Fibroblast of lung (primary cell): ENCODE measurements at regions not wholly inside any gene's neighbourhood (a gene's known extent, or its start where the extent isn't known, plus 50 kb on each side); places are given as distances from the start of the nearest gene placed in this dataset.

Source experiments
- EZH2 ChIP-seq: IDR thresholded peaks from 2 replicates; pipeline ENCODE4 v1.5.1; 2012; ENCODE audit warnings: low read length, control low read depth, mild to moderate bottlenecking; ENCODE audit errors: missing control alignments
- TF ChIP-seq, protein P1 (sequence below), 2 donors: IDR thresholded peaks in 1 of 2; conservative IDR thresholded peaks in 1 of 2; 1 replicate in 1 of 2; 2 replicates in 1 of 2; pipeline ENCODE4 v1.5.1; 2011 to 2012; ENCODE audit warnings: low read length in 2 of 2, control low read depth in 1 of 2, inconsistent platforms in 1 of 2, low read depth in 1 of 2, mild to moderate bottlenecking in 1 of 2

DNA sequence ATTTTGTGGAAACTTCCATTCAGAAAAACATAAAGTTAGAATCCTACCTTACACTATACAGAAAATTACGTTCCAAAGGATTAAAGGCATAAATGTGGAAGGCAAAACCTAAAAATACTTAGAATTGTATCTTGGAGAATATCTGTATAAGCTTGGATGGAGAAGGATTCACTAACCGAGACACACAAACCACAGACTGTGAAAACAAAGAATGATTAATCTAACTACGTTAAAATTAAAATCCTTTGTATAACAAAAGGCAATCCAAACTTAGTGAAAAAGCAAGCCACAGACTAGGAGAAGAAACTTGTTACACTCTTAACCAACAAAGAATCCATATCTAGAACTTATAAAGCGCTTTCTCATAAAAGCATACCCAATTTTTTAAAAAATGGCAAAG is 678.8 kb downstream of the INHBA start:
- TF ChIP-seq, protein P1, sequence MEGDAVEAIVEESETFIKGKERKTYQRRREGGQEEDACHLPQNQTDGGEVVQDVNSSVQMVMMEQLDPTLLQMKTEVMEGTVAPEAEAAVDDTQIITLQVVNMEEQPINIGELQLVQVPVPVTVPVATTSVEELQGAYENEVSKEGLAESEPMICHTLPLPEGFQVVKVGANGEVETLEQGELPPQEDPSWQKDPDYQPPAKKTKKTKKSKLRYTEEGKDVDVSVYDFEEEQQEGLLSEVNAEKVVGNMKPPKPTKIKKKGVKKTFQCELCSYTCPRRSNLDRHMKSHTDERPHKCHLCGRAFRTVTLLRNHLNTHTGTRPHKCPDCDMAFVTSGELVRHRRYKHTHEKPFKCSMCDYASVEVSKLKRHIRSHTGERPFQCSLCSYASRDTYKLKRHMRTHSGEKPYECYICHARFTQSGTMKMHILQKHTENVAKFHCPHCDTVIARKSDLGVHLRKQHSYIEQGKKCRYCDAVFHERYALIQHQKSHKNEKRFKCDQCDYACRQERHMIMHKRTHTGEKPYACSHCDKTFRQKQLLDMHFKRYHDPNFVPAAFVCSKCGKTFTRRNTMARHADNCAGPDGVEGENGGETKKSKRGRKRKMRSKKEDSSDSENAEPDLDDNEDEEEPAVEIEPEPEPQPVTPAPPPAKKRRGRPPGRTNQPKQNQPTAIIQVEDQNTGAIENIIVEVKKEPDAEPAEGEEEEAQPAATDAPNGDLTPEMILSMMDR (conservative IDR thresholded peaks at IDR 0.05 in 1 of 2, IDR thresholded peaks at IDR 0.05 in 1 of 2; ENCODE audit: low read depth in 1 of 2, low read length in 2 of 2) = no peak
- TF ChIP-seq EZH2 = no peak
